IPS-NIHi11 (cell line): ENCODE measurements at regions not wholly inside any gene's neighbourhood (a gene's known extent, or its start where the extent isn't known, plus 50 kb on each side); places are given as distances from the start of the nearest gene placed in this dataset.
A peak's percentile ranks its signal among the peaks of the same experiment; 100 is the strongest.
"Not testable (repeated sequence)": the region's sequence is repeated elsewhere in the genome, so short reads cannot be mapped to it uniquely, and the experiment has no call there.

Experiments
- DNase-seq: peaks from one replicate; pipeline ENCODE4 v3.0.0; 2012; ENCODE audit warnings: mixed read lengths, low spot score

GRCh38 chr17:21470422-21470821 is 94.3 kb downstream of the KCNJ12 start:
- DNase-seq, result not testable (repeated sequence)

DNA sequence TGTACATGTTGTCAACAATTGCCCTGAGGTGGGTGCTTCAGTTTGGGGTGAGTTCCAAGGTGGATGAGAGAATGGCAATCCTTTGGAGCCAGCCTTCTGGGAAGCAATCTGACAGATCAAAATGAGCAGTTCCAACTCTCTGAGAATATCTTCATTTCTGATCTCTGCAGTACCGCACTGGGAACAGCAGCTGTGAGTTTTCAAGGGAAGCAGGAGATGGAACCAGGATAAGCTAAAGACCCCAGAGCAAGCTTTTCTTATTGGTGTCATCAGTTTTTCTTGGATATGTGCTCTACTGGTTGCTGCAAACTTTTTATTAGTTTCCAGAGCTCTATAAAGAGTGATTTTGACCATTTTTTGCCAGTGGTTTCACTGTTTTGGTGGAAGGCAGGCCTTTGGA is 94.7 kb downstream of the KCNJ12 start:
- no peak for DNase-seq

DNA sequence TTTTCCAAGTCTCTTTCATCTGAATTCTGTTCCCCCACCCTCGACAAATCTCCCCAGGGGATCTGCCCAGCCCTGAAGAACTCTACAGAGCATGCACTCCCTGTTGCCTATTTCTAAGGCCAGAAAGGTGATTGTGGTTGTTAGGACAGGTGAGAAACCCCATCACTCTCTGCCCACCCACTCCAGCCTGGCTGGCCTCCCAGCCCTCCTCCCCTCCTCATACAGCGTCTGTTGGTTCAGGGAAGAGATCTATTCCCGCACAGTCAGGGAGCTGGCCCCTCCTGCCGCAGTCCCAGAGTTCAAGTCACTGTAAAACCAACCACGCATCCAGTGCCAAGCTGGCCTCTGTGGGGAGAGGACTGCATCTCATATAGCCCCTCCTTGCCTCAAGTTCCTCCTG is 98.7 kb downstream of the KCNJ12 start:
- DNase-seq, result no peak

DNA sequence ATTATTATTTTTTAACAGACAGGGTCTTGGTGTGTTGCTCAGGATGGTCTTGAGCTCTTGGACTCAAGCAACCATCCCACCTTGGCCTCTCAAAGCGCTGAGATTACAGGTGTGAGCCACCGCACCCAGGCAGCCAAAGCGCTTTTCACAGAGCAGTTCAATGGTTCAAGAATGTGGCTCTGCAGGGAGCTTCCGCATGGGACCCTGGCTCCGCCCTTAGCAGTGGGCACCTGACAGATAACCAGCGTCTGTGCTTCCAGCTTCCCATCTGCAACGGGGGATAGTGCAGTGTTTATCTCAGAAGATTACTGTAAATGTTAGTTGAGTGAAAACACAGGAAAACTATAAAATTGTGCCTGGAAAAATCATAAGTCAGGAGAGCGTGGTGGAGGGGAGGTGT is 99.4 kb downstream of the KCNJ12 start:
- DNase-seq, result peak; percentile 34

GRCh38 chr17:21476867-21477266 is 100.7 kb downstream of the KCNJ12 start:
- DNase-seq, result no peak

GRCh38 chr17:21482189-21482865 is 106.2 kb downstream of the KCNJ12 start:
- DNase-seq, result no peak

GRCh38 chr17:21488043-21488442 is 111.9 kb downstream of the KCNJ12 start:
- not testable (repeated sequence) for DNase-seq

GRCh38 chr17:21493993-21494392 is 117.8 kb downstream of the KCNJ12 start:
- DNase-seq, result no peak

- no peak for DNase-seq
Measured at GRCh38 chr17:21495281-21495680, 119.1 kb downstream of the KCNJ12 start.

DNA sequence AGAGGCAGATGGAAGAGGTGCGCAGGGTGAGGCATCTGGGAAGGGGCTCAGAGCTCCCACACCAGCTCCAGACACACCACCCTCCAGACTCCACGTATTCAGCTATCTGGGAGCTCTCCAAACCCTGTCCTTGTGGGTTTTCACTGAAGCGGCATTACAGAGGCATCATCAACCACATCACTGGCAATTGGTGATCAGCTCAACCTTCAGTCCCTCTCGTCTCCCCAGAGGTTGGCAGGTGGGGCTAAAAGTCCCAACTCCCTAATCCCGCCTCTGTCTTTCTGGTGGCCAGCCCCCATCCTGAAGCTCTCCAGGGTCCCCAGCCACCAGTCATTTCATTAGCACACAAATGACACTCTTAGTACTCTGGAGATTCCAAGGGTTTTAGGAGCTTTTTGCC is 123.9 kb downstream of the KCNJ12 start:
- DNase-seq, result no peak

DNA sequence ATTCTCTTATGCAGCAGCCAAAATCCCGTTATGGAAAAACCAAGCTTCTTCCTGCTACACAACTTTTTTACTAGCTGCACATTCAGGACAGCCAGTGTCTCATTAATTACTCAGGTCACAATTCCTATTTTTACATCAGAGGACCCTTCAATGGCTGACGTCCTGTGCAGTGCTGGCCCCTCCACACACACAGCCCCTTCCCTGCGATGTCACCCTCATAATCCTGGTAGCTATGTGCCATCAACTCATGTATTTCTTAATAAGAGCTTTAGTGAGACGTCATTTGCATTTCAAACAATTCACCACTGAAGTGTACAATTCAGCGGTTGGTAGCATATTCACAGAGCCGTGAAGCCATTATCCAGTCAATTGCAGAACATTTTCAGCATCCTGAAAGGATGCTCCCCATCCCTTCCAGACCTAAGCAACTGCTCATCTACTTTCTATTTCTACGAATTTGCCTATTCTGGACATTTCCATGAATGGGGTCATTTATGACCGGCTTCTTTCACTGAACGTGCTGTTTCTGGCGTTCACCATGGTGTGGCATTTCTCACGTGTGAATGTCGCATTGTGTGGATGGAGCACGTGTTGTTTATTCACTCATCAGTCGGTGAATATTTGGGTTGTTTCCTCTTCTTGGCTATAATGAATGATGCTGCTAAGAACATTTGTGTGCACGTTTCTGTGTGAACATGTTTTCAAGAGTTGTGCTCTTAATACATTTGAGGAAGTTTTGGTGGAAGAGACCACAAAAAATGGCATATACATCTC is 126.0 kb downstream of the KCNJ12 start:
- not testable (repeated sequence) for DNase-seq

DNA sequence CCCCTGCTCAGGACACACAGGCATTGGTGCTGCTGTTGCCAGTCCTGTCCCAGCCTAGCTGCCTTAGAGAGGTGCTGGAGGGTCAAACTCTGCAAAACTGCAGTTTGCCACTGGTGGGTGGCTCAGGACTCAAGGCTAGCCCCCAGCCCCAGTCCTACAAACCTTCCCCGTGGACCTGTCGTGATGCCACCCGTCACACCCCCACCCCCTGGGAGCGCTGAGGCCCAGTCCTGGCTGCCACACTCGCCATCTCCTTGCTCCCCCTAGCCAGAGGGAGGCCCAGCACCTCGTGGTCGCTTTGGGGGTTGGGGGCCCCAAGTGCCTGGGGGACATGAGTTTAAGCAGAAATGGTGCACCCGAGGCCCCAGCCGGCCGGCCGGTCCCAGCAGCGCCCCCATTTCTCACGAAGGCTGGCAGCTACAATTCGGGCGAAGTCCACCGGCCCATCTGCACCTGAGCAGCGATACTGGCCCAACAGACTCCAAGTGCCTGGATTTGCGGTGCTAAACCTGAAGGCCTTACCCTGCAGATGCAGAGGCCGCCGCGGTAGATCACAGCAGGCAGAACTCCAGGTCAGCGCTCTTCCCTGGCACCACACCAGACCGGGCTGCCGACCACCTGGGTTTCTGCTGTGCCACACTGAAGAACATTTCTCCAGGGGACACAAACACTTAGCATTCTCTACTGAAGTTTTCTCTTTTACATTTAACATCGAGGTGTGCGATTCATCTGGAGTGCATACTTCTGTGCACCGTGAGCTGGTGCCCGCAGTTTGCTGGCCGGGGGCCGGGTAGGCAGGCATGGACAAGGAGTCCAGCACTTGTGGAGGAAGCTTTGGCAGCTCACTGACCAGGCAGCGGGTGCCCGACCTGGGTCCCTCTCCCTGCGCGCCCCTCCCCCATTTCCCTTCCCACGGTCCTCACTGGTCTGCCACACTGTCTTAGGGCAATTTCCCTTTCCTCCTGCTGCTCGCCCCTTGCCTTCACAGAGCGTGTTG is 130.0 kb downstream of the KCNJ12 start:
- no peak for DNase-seq

DNA sequence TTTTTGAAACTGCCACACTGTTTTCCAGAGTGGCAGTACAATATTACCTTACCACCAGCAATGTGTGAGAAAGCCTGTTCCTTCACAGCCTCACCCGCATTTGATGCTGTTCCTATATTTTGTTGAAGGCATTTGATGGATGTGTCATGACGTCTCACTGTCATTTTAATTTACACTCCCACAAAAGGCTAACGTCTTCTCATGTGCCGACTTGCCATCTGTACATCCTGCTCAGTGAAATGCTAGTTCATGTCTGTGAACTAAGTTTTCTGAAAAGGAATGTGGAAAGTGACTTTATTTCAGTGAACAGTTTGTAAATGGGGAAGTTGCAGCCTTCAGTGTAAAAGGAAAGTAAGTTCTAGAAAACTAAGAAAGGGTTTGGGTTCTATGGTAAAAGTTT is 131.6 kb downstream of the KCNJ12 start:
- DNase-seq, result not testable (repeated sequence)

DNA sequence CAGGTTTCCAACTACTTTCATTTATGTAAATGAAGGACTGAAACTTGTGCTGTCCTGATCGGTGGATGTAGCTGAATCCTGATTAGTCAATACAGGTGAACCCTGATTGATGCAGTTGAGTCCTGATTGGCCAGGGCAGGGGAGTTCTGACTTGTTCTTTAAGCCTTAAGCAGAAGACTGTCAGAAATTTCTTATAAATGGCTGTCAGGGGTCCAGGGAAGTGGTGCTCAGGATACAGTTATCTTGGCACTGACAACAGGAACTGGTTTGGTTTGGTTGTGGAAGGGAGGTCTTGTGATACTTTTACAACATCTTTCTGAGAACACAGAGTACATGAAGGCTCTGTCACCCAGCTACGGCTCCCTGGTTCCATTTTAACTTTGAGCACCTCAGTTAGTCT is 132.1 kb downstream of the KCNJ12 start:
- DNase-seq, result no peak

DNA sequence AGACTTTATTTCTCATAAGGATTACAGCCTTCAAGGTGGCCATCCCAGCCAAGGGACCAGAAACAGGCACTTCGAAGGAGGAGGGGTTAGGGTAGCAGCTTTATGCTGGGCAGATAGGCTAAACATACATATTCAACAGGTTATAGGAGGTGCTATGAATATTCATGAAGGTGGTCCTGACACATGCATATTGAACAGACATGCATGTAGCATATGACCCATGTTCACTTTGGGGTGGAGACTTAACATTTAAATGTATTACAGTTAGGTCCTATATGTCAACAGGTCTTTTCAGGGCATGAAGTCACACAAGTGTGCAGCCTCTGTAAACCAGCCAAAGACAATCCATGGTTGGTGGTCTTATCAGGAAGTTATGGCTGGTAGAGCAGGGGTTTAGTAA is 133.2 kb downstream of the KCNJ12 start:
- DNase-seq, result not testable (repeated sequence)

DNA sequence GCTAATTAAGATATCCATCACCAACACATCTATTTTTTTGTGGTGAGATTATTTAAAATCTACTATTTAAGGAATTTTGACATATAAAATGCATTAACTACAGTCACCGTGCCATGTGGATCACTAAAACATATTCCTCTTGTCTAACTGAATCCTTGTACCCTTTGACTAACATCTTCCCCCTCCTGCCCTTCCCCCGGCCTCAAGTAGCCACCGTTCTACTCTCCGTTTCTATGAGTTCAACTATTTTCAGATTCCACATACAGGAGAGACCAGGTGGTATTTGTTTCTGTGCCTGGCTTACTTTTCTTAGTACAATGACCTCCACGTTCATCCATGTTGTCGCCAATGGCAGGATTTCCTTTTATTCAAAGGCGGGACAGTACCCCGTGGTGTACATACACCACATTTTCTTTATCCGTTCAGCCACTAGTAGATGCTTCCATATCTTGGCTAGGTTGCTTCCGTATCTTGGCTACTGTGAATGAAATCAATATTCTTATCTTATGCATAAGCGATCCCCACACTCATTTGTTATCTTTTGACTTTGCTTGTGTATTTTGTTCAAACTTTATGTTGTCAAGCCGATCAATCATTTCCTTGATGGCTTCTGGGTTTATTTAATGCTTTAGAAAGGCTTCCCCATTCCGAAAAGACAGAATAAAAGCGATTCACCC is 134.7 kb downstream of the KCNJ12 start:
- no peak for DNase-seq

GRCh38 chr17:21511363-21512195 is 135.4 kb downstream of the KCNJ12 start:
- DNase-seq, result peak; percentile 90

DNA sequence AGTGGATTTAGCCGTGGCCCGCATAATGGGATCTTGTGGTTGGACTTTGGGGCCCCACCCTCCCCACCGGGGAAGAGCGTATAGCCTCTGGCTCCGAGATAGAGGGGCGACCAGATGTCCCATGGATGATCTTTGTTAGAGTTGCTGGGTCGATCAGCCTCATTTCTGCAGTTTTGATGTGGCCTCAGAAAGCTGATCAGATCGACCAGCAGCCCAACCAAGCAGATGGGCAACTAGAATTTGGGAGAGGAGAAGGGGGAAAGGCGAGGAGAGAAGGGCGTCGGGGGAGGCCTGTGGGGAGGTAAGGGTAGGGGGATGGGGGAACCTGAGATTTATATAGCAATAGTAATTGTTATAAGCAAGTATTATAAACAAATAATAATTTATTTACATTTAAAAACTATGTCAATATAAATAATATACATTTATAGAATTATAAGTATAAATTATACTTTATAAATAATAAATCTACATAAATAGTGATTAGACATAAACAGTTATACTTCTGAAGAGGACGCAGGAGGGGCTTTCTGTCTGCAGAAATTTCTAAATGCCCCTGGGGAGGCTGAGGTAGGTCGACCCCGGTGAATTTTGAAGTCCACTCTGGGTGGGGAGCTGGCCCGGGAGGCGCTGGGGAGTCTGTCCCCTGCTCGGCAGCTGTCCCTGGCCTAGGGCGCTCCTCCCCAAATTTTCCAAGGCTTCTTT is 136.3 kb downstream of the KCNJ12 start:
- DNase-seq, result no peak

DNA sequence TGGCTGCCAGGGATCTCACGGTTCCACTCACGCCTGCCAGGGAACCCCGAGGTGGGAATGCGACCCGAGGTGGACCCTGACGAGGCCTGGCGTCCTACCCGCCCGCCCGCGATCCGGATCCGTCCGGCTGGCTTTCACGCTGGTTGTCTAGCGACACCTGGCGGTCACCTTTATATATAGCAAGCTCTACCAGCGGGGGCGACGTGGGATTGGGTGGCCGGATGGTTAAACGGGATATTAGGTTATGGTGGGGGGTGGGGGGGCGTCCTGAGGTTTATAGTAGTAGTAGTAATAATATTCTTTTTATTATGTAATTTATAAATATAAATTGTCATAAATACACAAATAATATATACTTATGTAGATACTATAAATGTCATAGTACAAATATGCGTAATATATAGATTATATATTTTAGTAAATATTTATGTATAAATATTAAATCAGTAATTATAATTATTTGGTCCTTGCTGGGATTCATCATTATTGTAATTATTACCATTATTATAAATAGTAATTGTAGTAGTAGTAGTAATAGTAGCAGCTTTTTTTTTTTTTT is 136.9 kb downstream of the KCNJ12 start:
- peak; percentile 94 for DNase-seq

- DNase-seq, result not testable (repeated sequence)
Measured at GRCh38 chr17:21514567-21514966, 138.4 kb downstream of the KCNJ12 start.
